ENCODE measurements at regions not wholly inside any gene's neighbourhood (a gene's known extent, or its start where the extent isn't known, plus 50 kb on each side); places are given as distances from the start of the nearest gene placed in this dataset.
"Not testable (repeated sequence)": the region's sequence is repeated elsewhere in the genome, so short reads cannot be mapped to it uniquely, and the experiment has no call there.

- DNase-seq (ENCODE audit: low spot score), result not testable (repeated sequence)
Observed at GRCh38 chr11:115633977-115634376, 129.8 kb upstream of the CADM1 start.

DNA sequence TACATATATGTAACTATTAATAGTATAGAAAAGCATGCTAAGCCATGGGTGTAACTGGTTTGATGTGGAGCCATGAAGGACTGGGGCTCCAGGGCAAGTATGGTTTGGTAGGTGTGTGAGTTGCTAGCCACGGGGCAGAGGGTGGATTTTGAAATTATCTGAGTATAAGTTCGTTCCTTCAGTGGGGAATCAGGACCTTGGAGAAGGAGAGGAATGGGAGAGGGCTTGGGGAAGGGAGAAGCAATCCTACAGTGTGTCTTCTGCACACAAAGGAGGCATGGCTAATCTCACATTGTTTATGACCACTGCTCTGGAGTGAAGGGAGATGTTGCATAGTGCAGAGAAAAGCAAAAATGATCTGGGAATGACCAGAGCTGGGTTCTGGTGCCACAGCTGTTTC, 127.8 kb upstream of the CADM1 start:
- DNase-seq (ENCODE audit: low spot score), result no peak

DNA sequence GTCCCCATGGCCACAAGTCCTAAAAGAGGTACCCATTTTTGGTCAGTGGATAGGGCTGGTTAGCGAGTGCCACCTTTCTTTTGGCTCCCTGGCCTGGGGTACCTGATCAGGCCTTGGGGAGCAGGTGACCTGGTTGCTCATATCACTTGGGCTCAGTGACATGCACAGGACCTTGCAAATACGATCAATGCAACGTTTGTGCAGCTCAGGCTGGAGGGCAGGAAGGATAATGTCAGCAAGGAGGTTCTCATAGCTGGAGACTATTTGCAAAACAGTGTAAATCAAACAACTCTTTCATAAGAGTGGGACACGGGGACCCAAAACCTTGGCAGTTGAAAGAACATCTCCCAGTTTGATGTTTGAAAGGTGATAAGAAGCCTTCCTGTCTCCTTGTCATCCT, 127.4 kb upstream of the CADM1 start:
- DNase-seq (ENCODE audit: low spot score), result no peak

GRCh38 chr11:115630214-115630613, 126.0 kb upstream of the CADM1 start:
- no peak for DNase-seq (ENCODE audit: low spot score)

DNA sequence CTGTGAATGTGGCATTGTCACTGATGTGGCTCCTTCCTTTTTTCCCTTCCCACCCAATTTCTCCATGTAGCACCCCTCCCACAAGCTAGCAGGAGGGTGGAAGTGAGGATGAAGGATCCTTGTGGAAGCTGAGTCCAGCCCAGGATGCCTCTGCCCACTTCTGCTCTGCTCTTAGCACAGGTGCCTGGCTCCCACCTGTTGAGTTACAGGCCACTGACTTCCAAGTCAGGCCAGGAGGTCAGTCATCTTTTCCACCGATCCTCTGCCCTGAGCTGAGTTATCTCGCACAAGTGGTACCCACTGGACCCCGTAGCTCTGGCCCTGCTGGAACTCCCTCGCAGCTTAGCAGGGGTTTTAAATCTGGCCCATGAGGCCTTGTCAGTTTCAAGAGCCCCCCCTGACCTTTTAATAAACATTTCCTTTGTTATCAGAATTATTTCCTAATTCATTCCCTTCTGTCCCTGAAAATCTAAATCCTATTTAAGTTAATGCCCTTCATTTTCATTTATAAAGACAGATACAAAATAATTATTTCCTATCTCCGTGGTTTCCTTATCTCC, 125.3 kb upstream of the CADM1 start:
- no peak for DNase-seq (ENCODE audit: low spot score)

- no peak for DNase-seq (ENCODE audit: low spot score)
Observed at GRCh38 chr11:115627666-115628460, 123.6 kb upstream of the CADM1 start.

- DNase-seq (ENCODE audit: low spot score), result no peak
Observed at GRCh38 chr11:115627071-115627470, 122.9 kb upstream of the CADM1 start.

GRCh38 chr11:115626414-115626813, 122.2 kb upstream of the CADM1 start:
- DNase-seq (ENCODE audit: low spot score), result no peak

DNA sequence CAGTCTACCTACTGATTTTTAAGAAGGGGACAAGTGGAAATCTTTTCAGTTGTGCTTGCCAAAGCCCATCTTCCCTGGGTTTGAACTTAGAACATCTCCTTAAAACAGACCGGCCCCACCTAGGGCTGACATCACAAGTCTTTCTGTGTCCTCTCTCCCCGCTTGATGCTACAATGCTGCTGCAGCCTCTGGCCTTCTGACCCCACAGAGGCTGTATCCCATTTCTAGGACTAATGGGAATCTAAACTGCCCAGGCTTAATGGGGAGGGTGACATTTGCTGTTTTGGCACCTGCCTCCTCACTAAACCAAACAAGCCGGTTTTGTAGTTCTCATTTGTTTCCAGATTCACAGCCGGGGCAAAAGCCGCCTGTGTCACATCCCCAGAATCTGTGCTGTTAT, 121.3 kb upstream of the CADM1 start:
- DNase-seq (ENCODE audit: low spot score), result no peak

GRCh38 chr11:115624065-115624464, 119.8 kb upstream of the CADM1 start:
- DNase-seq (ENCODE audit: low spot score), result no peak

DNA sequence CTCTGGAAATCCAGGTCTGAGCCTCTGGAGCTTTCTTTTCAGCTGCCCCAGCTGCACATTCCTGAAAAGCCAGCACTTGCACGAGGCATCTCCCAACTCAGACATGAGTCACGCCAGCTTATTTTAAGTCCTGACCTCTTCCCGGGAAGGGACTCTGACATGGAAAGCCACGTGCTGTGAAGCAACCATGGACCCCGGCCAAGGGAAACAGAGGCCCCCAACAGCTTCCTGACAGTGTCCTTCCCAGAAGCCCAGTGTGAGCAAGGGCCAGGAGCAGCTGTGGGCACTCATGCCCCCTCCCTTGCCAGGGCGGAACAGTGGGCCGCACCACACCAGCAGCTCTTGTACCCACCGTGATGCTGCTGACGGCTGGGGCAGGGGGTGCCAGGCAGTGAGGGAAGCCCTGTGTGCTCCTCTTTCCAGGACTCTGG, 118.8 kb upstream of the CADM1 start:
- DNase-seq (ENCODE audit: low spot score), result peak; percentile 91

- DNase-seq (ENCODE audit: low spot score), result no peak
Observed at GRCh38 chr11:115618428-115618827, 114.2 kb upstream of the CADM1 start.

DNA sequence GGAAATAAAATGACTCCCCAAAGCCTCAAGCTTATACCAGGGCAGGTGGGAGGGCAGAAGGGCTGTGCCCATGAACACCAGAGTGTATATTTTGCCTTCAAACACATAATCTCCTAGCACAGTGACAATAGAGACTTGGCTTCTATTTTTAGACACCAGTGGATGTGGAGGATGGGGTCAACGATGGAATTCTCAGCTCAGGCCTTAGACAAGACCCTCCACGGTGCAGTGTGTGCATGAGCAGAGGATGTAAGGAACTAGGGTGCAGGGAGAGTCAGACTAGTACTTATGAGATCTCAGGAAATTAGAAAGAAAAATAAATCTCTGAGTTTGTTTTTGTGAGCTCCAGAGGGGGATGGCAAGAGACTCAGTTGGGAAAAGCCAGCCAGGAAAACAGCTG, 113.6 kb upstream of the CADM1 start:
- DNase-seq (ENCODE audit: low spot score), result no peak

GRCh38 chr11:115616971-115617370, 112.8 kb upstream of the CADM1 start:
- peak; percentile 54 for DNase-seq (ENCODE audit: low spot score)

GRCh38 chr11:115613986-115614632, 109.9 kb upstream of the CADM1 start:
- DNase-seq (ENCODE audit: low spot score), result peak; percentile 23

- DNase-seq (ENCODE audit: low spot score), result no peak
Observed at GRCh38 chr11:115613004-115613403, 108.8 kb upstream of the CADM1 start.

DNA sequence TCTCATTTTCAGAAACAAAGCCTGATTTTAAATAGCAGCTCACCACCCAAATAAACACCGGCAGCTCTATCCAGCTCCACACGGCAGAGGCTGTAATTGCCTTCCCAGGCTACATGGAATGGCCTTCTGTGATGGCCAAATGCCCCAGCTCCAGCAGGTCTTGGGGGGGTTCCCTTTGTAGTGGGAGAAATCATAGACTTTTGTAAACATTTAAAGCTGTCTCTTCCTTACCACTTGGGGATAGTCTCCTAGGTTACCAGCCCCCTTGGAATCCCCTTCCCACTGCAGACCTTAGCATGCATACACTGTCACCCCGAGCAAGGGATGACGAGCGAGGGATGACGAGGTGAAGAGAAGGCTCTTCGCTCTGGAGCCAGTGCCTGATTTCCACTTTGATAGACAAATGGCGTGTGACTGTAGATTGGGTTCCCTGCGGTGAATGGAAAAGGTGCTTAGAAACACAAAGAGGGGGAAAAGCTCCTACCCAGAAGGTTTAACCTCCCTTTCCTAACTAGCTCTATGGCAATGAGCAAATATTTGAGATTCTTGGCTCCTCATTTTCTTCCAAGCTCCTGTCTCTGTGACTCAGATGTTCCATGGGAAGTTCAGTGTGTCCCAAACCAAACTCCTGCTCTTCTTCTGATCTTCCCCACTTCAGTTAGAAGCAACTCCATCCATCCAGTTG, 108.0 kb upstream of the CADM1 start:
- DNase-seq (ENCODE audit: low spot score), result no peak

DNA sequence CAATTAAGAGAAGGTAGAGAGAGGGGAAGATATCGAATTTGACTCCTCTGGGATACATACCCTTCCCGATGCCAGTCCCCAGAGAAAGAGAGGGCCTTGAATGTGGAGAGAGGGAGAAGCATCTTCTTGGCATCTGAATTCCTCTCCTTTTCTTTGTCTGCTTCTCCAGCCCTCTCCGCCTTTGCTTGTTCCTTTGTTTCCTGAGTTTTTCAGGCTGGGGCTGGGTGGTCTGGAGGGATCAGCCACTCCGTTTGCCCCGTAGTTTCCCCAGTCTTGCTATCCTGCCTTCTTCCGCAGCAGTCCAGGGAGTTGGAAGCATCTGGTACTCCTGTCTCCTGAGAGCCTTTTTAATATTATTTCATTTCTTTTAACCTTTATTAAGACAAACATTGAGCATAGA, 107.1 kb upstream of the CADM1 start:
- no peak for DNase-seq (ENCODE audit: low spot score)

DNA sequence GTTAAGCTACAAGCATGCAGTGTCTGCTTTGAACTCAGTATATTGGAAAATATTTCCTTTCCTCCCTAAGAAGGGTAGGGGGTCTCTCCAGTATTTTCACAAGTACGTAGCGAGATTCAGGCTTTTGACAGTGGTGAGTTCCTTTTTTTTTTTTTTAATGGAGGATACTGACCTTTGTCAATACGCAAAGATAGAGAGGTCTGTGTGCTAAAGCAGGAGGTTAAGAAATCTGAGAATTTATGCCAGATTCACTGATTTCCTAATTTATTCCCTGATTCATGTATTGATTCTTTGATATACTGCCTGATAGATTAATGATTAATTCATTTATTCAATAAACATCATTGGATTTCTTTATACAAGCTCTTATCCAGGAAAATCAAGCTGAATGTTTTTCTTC, 106.7 kb upstream of the CADM1 start:
- no peak for DNase-seq (ENCODE audit: low spot score)

DNA sequence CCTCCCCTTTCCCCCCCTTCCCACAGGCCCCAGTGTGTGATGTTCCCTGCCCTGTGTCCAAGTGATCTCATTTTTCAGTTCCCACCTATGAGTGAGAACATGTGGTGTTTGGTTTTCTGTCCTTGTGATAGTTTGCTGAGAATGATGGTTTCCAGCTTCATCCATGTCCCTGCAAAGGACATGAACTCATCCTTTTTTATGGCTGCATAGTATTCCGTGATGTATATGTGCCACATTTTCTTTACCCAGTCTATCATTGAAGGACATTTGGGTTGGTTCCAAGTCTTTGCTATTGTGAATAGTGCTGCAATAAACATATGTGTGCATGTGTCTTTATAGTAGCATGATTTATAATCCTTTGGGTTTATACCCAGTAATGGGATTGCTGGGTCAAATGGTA, 106.0 kb upstream of the CADM1 start:
- not testable (repeated sequence) for DNase-seq (ENCODE audit: low spot score)

GRCh38 chr11:115608976-115609375, 104.8 kb upstream of the CADM1 start:
- no peak for DNase-seq (ENCODE audit: low spot score)

DNA sequence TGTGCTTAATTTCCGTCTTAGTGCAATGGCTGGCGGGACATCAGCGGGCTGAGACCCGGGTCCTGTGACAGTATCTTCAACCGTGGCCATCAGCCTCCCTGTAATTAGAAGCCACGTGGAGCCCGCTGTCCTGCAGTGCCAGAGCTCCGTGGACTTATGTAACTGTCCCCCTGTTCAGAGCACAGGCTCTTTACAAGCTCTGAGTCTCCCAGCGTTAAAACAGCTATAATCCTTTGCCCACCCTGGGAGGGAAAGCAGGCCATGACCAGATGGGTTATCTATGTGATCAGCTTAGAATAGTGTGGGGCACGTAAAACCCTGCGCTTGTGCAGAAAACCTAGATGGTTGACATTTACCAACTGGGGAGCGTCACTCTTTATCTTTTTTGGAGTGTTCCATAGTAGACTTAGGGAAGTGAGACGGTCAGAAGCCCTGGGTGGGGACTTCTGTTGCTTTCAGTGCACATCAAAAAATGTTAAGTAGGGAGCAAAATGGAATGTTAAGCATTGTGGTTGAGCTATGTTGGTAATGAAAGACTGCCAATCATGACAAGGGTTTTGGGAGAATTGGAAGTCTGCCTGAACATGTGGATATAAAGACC, 103.5 kb upstream of the CADM1 start:
- no peak for DNase-seq (ENCODE audit: low spot score)

All from H4 (cell line).